ENCODE measurements at regions not wholly inside any gene's neighbourhood (a gene's known extent, or its start where the extent isn't known, plus 50 kb on each side); places are given as distances from the start of the nearest gene placed in this dataset.
"Not testable (repeated sequence)": the region's sequence is repeated elsewhere in the genome, so short reads cannot be mapped to it uniquely, and the experiment has no call there.

GRCh38 chr4:169885893-169886292, 128.1 kb upstream of the HPF1 start:
- DNase-seq: no peak

GRCh38 chr4:169881769-169882168, 124.0 kb upstream of the HPF1 start:
- DNase-seq: no peak

- DNase-seq: no peak
Observed at GRCh38 chr4:169870507-169870906, 112.8 kb upstream of the HPF1 start.

- DNase-seq: no peak
Observed at GRCh38 chr4:169869490-169869889, 111.7 kb upstream of the HPF1 start.

- DNase-seq: no peak
Observed at GRCh38 chr4:169861593-169861992, 103.8 kb upstream of the HPF1 start.

GRCh38 chr4:169859366-169860216, 101.8 kb upstream of the HPF1 start:
- DNase-seq: no peak

- DNase-seq: no peak
Observed at GRCh38 chr4:169854090-169854489, 96.3 kb upstream of the HPF1 start.

GRCh38 chr4:169852481-169852880, 94.7 kb upstream of the HPF1 start:
- DNase-seq: no peak

- DNase-seq: no peak
Observed at GRCh38 chr4:169851750-169852149, 94.0 kb upstream of the HPF1 start.

GRCh38 chr4:169849456-169849855, 91.7 kb upstream of the HPF1 start:
- no peak for DNase-seq

GRCh38 chr4:169848018-169848417, 90.3 kb upstream of the HPF1 start:
- no peak for DNase-seq

- DNase-seq: no peak
Observed at GRCh38 chr4:169847171-169847570, 89.4 kb upstream of the HPF1 start.

GRCh38 chr4:169846396-169846795, 88.7 kb upstream of the HPF1 start:
- peak; percentile 30 for DNase-seq

- DNase-seq: peak; percentile 2
Observed at GRCh38 chr4:169841776-169842175, 84.0 kb upstream of the HPF1 start.

GRCh38 chr4:169840554-169840953, 82.8 kb upstream of the HPF1 start:
- DNase-seq: no peak

- not testable (repeated sequence) for DNase-seq
Observed at GRCh38 chr4:169828329-169828728, 70.6 kb upstream of the HPF1 start.

GRCh38 chr4:169826634-169827187, 69.0 kb upstream of the HPF1 start:
- DNase-seq: no peak

GRCh38 chr4:169823685-169824084, 65.9 kb upstream of the HPF1 start:
- DNase-seq: peak; percentile 47

- no peak for DNase-seq
Observed at GRCh38 chr4:169821402-169821801, 63.7 kb upstream of the HPF1 start.

GRCh38 chr4:169818063-169818679, 60.4 kb upstream of the HPF1 start:
- no peak for DNase-seq

- peak; percentile 7 for DNase-seq
Observed at GRCh38 chr4:169815606-169816005, 57.9 kb upstream of the HPF1 start.

- no peak for DNase-seq
Observed at GRCh38 chr4:169811476-169811875, 53.7 kb upstream of the HPF1 start.

GRCh38 chr4:169810325-169811323, 52.9 kb upstream of the HPF1 start:
- peak; percentile 65 for DNase-seq
